HepG2 (cell line): ENCODE measurements at regions not wholly inside any gene's neighbourhood (a gene's known extent, or its start where the extent isn't known, plus 50 kb on each side); places are given as distances from the start of the nearest gene placed in this dataset.

ENCODE experiments used
- ATAC-seq: fragments of 200-7000 bp; cut with Tn5 transposase; 3 replicates; pipeline ENCODE4 v1.9.1; 2020; ENCODE audit warnings: mild to moderate bottlenecking, moderate library complexity
- BruUV-seq: library from RNA; stranded (reverse); fragments of 400-500 nt; replicated peaks from 2 replicates; lab custom pipeline; 2021; lab: Mats Ljungman, UMichigan
- CTCF ChIA-PET: fragments of 300-600 bp; formaldehyde crosslinking; extraction: SDS; loops from one replicate; lab custom pipeline; 2021; ENCODE audit warnings: low total read pairs, inconsistent platforms, low intra/inter-chr PET ratio; lab: Yijun Ruan, JAX
- POLR2A ChIA-PET: fragments of 350-600 bp; sonication (Branson Sonifier 250); formaldehyde crosslinking; loops from one replicate; lab custom pipeline; 2020; ENCODE audit warnings: antibody characterized with exemption, inconsistent platforms; lab: Yijun Ruan, JAX
- DNase-seq: peaks from one replicate; pipeline ENCODE4 v3.0.0-alpha.2; 2015; ENCODE audit warnings: low spot score
- FAIRE-seq: peaks from 3 replicates; lab custom pipeline; 2011; peaks lifted over from hg19 to GRCh38; lab: Jason Lieb, UNC
- H2AFZ ChIP-seq: one replicate; pipeline ENCODE4 v1.6.1; 2011; ENCODE audit warnings: low read length, inconsistent platforms
- H3K27ac ChIP-seq: fragments of 300-600 bp; 3 replicates; pipeline ENCODE4 v1.8.0; 2011; ENCODE audit warnings: mixed run types, mild to moderate bottlenecking, mixed read lengths, low read length, inconsistent platforms; ENCODE audit not compliant: insufficient read depth; ENCODE audit errors: extremely low read length
- H3K27me3 ChIP-seq, 2 experiments: fragments of 200-600 bp in 1 of 2; 2 replicates in 1 of 2; 3 replicates in 1 of 2; pipeline versions ENCODE4 v1.6.0 to v1.8.0; 2011; ENCODE audit warnings: low read length in 2 of 2, mild to moderate bottlenecking in 2 of 2, moderate library complexity in 2 of 2, inconsistent platforms in 1 of 2; ENCODE audit not compliant: insufficient read depth in 2 of 2, control insufficient read depth in 1 of 2
- H3K36me3 ChIP-seq, 2 experiments: fragments of 200-600 bp in 1 of 2; replicated peaks in 1 of 2; 2 replicates in 1 of 2; 3 replicates in 1 of 2; pipeline versions ENCODE4 v1.5.1 to v1.8.0; 2011; ENCODE audit warnings: low read length in 2 of 2, inconsistent platforms in 1 of 2; ENCODE audit not compliant: insufficient read depth in 2 of 2, control insufficient read depth in 1 of 2
- H3K4me1 ChIP-seq: 2 replicates; pipeline ENCODE4 v1.5.1; 2012; ENCODE audit warnings: low read length, inconsistent platforms; ENCODE audit not compliant: insufficient read depth
- H3K4me2 ChIP-seq: 2 replicates; pipeline ENCODE4 v1.6.0; 2011; ENCODE audit warnings: low read depth, low read length, inconsistent platforms
- H3K4me3 ChIP-seq, 3 experiments: fragments of 200-600 bp in 1 of 3; sonication (generic), shearing (Covaris generic) in 1 of 3; replicated peaks in 1 of 3; 2 replicates each; pipeline ENCODE4 v1.5.1; 2011 to 2016; ENCODE audit warnings: low read length in 3 of 3, inconsistent platforms in 2 of 3, low read depth in 2 of 3, mild to moderate bottlenecking in 2 of 3, control low read depth in 1 of 3, mixed read lengths in 1 of 3; ENCODE audit not compliant: insufficient read depth in 1 of 3
- H3K79me2 ChIP-seq: one replicate; pipeline ENCODE4 v1.6.1; 2011; ENCODE audit warnings: low read length, inconsistent platforms; ENCODE audit not compliant: insufficient read depth
- H3K9ac ChIP-seq: 2 replicates; pipeline ENCODE4 v1.6.0; 2011; ENCODE audit warnings: mild to moderate bottlenecking, low read depth, low read length, inconsistent platforms; ENCODE audit not compliant: insufficient read depth
- H3K9me3 ChIP-seq: 2 replicates; pipeline ENCODE4 v1.5.1; 2012; ENCODE audit warnings: mild to moderate bottlenecking, low read length
- H4K20me1 ChIP-seq: 2 replicates; pipeline ENCODE4 v1.6.0; 2011; ENCODE audit warnings: inconsistent platforms, mild to moderate bottlenecking, low read length, moderate library complexity; ENCODE audit not compliant: insufficient read depth
- MEIS2 ChIP-seq: sonication (generic); formaldehyde crosslinking; IDR thresholded peaks from 2 replicates; pipeline ENCODE4 v1.9.0; 2021; ENCODE audit warnings: mild to moderate bottlenecking, missing genetic modification reagents
- POGZ ChIP-seq: sonication (generic); formaldehyde crosslinking; IDR thresholded peaks from 2 replicates; pipeline ENCODE4 v1.4.0; 2020; ENCODE audit warnings: mild to moderate bottlenecking, missing genetic modification reagents
- RBAK ChIP-seq: sonication (generic); formaldehyde crosslinking; IDR thresholded peaks from 2 replicates; pipeline ENCODE4 v1.5.1; 2020; ENCODE audit warnings: mild to moderate bottlenecking, missing genetic modification reagents
- TEF ChIP-seq: sonication (generic); formaldehyde crosslinking; IDR thresholded peaks from 2 replicates; pipeline ENCODE4 v1.5.0; 2020; ENCODE audit warnings: missing genetic modification reagents
- ZNF883 ChIP-seq: sonication (generic); formaldehyde crosslinking; IDR thresholded peaks from 2 replicates; pipeline ENCODE4 v1.5.1; 2020; ENCODE audit warnings: mild to moderate bottlenecking, missing genetic modification reagents; ENCODE audit errors: not compliant biosample characterization
- WGBS: methylation state at CpG from one replicate; pipeline ENCODE4 v1.1.6; 2017; ENCODE audit warnings: low lambda C conversion rate; 5-methylcytosine and 5-hydroxymethylcytosine counted together
- in situ Hi-C: cut with HindIII; loops from 2 replicates; pipeline ENCODE4 v1.10.0; 2017; ENCODE audit warnings: low pct_unique_long_range_greater_than_20kb; ENCODE audit not compliant: extremely low pct_ligation_motif_present
- intact Hi-C: fragments of 100-400 bp; cut with micrococcal nuclease; formaldehyde crosslinking; loops from one replicate; pipeline ENCODE4 v1.10.0; 2022; ENCODE audit not compliant: unreplicated experiment
- TF ChIP-seq, protein P1 (sequence below): sonication (generic); formaldehyde crosslinking; IDR thresholded peaks from 2 replicates; pipeline ENCODE4 v1.9.0; 2021; ENCODE audit warnings: mild to moderate bottlenecking, missing genetic modification reagents
- TF ChIP-seq, protein P2 (sequence below): sonication (generic); formaldehyde crosslinking; IDR thresholded peaks from 2 replicates; pipeline ENCODE4 v1.8.1; 2023; ENCODE audit warnings: mild to moderate bottlenecking, missing genetic modification reagents
- TF ChIP-seq, protein P3 (sequence below): sonication (generic); formaldehyde crosslinking; IDR thresholded peaks from 2 replicates; pipeline ENCODE4 v1.9.0; 2022; ENCODE audit warnings: missing genetic modification reagents, mild to moderate bottlenecking, borderline replicate concordance

GRCh38 chr1:239843541-239843940 lies 248.1 kb upstream of the FMN2 start:
- in situ Hi-C loops: no loop called here
- Histone ChIP-seq H3K27ac (no peak overlapping the region), H3K9me3 (no peaks in the 10 kb centered on the region), H3K9ac (no peak overlapping the region), H3K4me3 (no peak overlapping the region), H3K27me3 (no peaks in the 10 kb centered on the region), H3K36me3 (no peaks in the 10 kb centered on the region), H4K20me1 (no peaks in the 10 kb centered on the region), H3K4me2 (no peak overlapping the region), H2AFZ (no peak overlapping the region), H3K4me1 (no peaks in the 10 kb centered on the region), H3K79me2 (no peaks in the 10 kb centered on the region)
- BruUV-seq: no TSS peak
- CTCF ChIA-PET: no interaction called here
- POLR2A ChIA-PET: no interaction called here
- WGBS: 0% methylated on average over 2 of the region's 2 CpGs
- intact Hi-C loops: no loop called here
- DNase-seq (no peak), FAIRE-seq (no peak), ATAC-seq (no peak)
- TF ChIP-seq, protein P1, sequence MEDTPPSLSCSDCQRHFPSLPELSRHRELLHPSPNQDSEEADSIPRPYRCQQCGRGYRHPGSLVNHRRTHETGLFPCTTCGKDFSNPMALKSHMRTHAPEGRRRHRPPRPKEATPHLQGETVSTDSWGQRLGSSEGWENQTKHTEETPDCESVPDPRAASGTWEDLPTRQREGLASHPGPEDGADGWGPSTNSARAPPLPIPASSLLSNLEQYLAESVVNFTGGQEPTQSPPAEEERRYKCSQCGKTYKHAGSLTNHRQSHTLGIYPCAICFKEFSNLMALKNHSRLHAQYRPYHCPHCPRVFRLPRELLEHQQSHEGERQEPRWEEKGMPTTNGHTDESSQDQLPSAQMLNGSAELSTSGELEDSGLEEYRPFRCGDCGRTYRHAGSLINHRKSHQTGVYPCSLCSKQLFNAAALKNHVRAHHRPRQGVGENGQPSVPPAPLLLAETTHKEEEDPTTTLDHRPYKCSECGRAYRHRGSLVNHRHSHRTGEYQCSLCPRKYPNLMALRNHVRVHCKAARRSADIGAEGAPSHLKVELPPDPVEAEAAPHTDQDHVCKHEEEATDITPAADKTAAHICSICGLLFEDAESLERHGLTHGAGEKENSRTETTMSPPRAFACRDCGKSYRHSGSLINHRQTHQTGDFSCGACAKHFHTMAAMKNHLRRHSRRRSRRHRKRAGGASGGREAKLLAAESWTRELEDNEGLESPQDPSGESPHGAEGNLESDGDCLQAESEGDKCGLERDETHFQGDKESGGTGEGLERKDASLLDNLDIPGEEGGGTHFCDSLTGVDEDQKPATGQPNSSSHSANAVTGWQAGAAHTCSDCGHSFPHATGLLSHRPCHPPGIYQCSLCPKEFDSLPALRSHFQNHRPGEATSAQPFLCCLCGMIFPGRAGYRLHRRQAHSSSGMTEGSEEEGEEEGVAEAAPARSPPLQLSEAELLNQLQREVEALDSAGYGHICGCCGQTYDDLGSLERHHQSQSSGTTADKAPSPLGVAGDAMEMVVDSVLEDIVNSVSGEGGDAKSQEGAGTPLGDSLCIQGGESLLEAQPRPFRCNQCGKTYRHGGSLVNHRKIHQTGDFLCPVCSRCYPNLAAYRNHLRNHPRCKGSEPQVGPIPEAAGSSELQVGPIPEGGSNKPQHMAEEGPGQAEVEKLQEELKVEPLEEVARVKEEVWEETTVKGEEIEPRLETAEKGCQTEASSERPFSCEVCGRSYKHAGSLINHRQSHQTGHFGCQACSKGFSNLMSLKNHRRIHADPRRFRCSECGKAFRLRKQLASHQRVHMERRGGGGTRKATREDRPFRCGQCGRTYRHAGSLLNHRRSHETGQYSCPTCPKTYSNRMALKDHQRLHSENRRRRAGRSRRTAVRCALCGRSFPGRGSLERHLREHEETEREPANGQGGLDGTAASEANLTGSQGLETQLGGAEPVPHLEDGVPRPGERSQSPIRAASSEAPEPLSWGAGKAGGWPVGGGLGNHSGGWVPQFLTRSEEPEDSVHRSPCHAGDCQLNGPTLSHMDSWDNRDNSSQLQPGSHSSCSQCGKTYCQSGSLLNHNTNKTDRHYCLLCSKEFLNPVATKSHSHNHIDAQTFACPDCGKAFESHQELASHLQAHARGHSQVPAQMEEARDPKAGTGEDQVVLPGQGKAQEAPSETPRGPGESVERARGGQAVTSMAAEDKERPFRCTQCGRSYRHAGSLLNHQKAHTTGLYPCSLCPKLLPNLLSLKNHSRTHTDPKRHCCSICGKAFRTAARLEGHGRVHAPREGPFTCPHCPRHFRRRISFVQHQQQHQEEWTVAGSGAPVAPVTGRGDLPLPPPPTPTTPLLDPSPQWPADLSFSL: no peak
- TF ChIP-seq, protein P2, sequence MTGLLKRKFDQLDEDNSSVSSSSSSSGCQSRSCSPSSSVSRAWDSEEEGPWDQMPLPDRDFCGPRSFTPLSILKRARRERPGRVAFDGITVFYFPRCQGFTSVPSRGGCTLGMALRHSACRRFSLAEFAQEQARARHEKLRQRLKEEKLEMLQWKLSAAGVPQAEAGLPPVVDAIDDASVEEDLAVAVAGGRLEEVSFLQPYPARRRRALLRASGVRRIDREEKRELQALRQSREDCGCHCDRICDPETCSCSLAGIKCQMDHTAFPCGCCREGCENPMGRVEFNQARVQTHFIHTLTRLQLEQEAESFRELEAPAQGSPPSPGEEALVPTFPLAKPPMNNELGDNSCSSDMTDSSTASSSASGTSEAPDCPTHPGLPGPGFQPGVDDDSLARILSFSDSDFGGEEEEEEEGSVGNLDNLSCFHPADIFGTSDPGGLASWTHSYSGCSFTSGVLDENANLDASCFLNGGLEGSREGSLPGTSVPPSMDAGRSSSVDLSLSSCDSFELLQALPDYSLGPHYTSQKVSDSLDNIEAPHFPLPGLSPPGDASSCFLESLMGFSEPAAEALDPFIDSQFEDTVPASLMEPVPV (CRISPR knock-in tag): no peak
- no peak for TF ChIP-seq MEIS2 (CRISPR knock-in tag)
- TF ChIP-seq RBAK (CRISPR knock-in tag): no peak
- no peak for TF ChIP-seq TEF
- no peak for TF ChIP-seq ZNF883
- TF ChIP-seq, protein P3, sequence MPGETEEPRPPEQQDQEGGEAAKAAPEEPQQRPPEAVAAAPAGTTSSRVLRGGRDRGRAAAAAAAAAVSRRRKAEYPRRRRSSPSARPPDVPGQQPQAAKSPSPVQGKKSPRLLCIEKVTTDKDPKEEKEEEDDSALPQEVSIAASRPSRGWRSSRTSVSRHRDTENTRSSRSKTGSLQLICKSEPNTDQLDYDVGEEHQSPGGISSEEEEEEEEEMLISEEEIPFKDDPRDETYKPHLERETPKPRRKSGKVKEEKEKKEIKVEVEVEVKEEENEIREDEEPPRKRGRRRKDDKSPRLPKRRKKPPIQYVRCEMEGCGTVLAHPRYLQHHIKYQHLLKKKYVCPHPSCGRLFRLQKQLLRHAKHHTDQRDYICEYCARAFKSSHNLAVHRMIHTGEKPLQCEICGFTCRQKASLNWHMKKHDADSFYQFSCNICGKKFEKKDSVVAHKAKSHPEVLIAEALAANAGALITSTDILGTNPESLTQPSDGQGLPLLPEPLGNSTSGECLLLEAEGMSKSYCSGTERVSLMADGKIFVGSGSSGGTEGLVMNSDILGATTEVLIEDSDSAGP (CRISPR knock-in tag): no peak
- no peak for TF ChIP-seq POGZ (CRISPR knock-in tag)
